Ishikawa (cell line): ENCODE measurements at regions not wholly inside any gene's neighbourhood (a gene's known extent, or its start where the extent isn't known, plus 50 kb on each side); places are given as distances from the start of the nearest gene placed in this dataset.

Experiments
- CEBPB ChIP-seq: IDR thresholded peaks from 2 replicates; pipeline ENCODE4 v1.6.1; 2012
- CREB1 ChIP-seq: IDR thresholded peaks from 2 replicates; pipeline ENCODE4 v1.6.1; 2012; ENCODE audit warnings: low read depth
- EGR1 ChIP-seq: IDR thresholded peaks from 2 replicates; pipeline ENCODE4 v1.6.1; 2012
- EP300 ChIP-seq: IDR thresholded peaks from 2 replicates; pipeline ENCODE4 v1.6.1; 2012; ENCODE audit warnings: borderline replicate concordance
- FOXM1 ChIP-seq: IDR thresholded peaks from 2 replicates; pipeline ENCODE4 v1.6.1; 2012; ENCODE audit warnings: low read depth, borderline replicate concordance
- MAX ChIP-seq: IDR thresholded peaks from 2 replicates; pipeline ENCODE4 v1.6.1; 2012
- NFIC ChIP-seq: IDR thresholded peaks from 2 replicates; pipeline ENCODE4 v1.6.1; 2012
- RAD21 ChIP-seq: IDR thresholded peaks from 2 replicates; pipeline ENCODE4 v1.6.1; 2012; ENCODE audit warnings: low read depth
- REST ChIP-seq: IDR thresholded peaks from 2 replicates; pipeline ENCODE4 v1.6.1; 2012; ENCODE audit warnings: low read depth, mild to moderate bottlenecking
- TAF1 ChIP-seq: IDR thresholded peaks from 2 replicates; pipeline ENCODE4 v1.6.1; 2012; ENCODE audit warnings: low read depth, mild to moderate bottlenecking
- TCF12 ChIP-seq: IDR thresholded peaks from 2 replicates; pipeline ENCODE4 v1.6.1; 2012; ENCODE audit warnings: low read depth
- TEAD4 ChIP-seq: IDR thresholded peaks from 2 replicates; pipeline ENCODE4 v1.6.1; 2012
- USF1 ChIP-seq: IDR thresholded peaks from 2 replicates; pipeline ENCODE4 v1.6.1; 2012
- YY1 ChIP-seq: IDR thresholded peaks from 2 replicates; pipeline ENCODE4 v1.6.1; 2012; ENCODE audit warnings: low read depth
- ZBTB7A ChIP-seq: IDR thresholded peaks from 2 replicates; pipeline ENCODE4 v1.6.1; 2012; ENCODE audit warnings: low read depth

GRCh38 chr14:40229676-40230075 lies 797.4 kb upstream of the FBXO33 start:
- TF ChIP-seq NFIC (no peak), TEAD4 (no peak), ZBTB7A (no peak), TAF1 (no peak), YY1 (no peak), EP300 (no peak)

GRCh38 chr14:40222996-40223395 lies 790.8 kb upstream of the FBXO33 start:
- TF ChIP-seq FOXM1, result no peak
- TF ChIP-seq TCF12, result no peak
- TF ChIP-seq NFIC, result no peak
- TF ChIP-seq MAX, result no peak
- no peak for TF ChIP-seq ZBTB7A
- TF ChIP-seq EGR1, result no peak
- TF ChIP-seq USF1, result no peak
- TF ChIP-seq RAD21, result no peak

GRCh38 chr14:40221428-40221827 lies 789.2 kb upstream of the FBXO33 start:
- TF ChIP-seq EP300 (no peak), NFIC (peak; percentile 49; the same call in 1 of the 2 replicates)

GRCh38 chr14:40219032-40219431 lies 786.8 kb upstream of the FBXO33 start:
- TF ChIP-seq USF1 (no peak), RAD21 (no peak), TAF1 (no peak), CREB1 (no peak), ZBTB7A (no peak), YY1 (no peak), EP300 (no peak), TCF12 (no peak), CEBPB (no peak), TEAD4 (no peak), FOXM1 (no peak), NFIC (no peak), MAX (no peak), EGR1 (no peak)

GRCh38 chr14:40218282-40218941 lies 786.2 kb upstream of the FBXO33 start:
- TF ChIP-seq NFIC (no peak), RAD21 (no peak), MAX (no peak), USF1 (no peak), CEBPB (no peak), TEAD4 (no peak), EGR1 (no peak)

GRCh38 chr14:40216976-40217375 lies 784.7 kb upstream of the FBXO33 start:
- TF ChIP-seq MAX (no peak), CREB1 (no peak), CEBPB (no peak), TAF1 (no peak), REST (no peak), YY1 (no peak), EGR1 (no peak), TCF12 (no peak), USF1 (no peak), RAD21 (no peak), TEAD4 (no peak), EP300 (no peak), NFIC (no peak), ZBTB7A (no peak), FOXM1 (no peak)

GRCh38 chr14:40213701-40214100 lies 781.5 kb upstream of the FBXO33 start:
- no peak for TF ChIP-seq NFIC
- TF ChIP-seq ZBTB7A, result no peak
- no peak for TF ChIP-seq USF1
- no peak for TF ChIP-seq FOXM1
- no peak for TF ChIP-seq TAF1
- no peak for TF ChIP-seq REST
- no peak for TF ChIP-seq TCF12
